Loucy (cell line): ENCODE measurements at regions not wholly inside any gene's neighbourhood (a gene's known extent, or its start where the extent isn't known, plus 50 kb on each side); places are given as distances from the start of the nearest gene placed in this dataset.

Experiments used
- H2AFZ ChIP-seq: fragments of 200-600 bp; sonication (generic); 2 replicates; pipeline ENCODE4 v1.6.0; 2016; ENCODE audit warnings: antibody characterized with exemption, mild to moderate bottlenecking, low read length, moderate library complexity
- H3F3A ChIP-seq: fragments of 200-600 bp; 2 replicates; pipeline ENCODE4 v1.6.0; 2016; ENCODE audit warnings: antibody characterized with exemption, low read depth, mild to moderate bottlenecking
- H3K27me3 ChIP-seq: fragments of 200-600 bp; sonication (generic); 2 replicates; pipeline ENCODE4 v1.6.1; 2014; ENCODE audit warnings: low read length, mild to moderate bottlenecking; ENCODE audit not compliant: insufficient read depth, poor library complexity, severe bottlenecking
- H3K36me3 ChIP-seq: fragments of 200-600 bp; sonication (generic); 2 replicates; pipeline ENCODE4 v1.6.1; 2016; ENCODE audit warnings: low read length; ENCODE audit not compliant: insufficient read depth
- H3K4me1 ChIP-seq: fragments of 200-600 bp; sonication (generic); 2 replicates; pipeline ENCODE4 v1.5.1; 2014; ENCODE audit warnings: low read length, mild to moderate bottlenecking; ENCODE audit not compliant: insufficient read depth, poor library complexity, severe bottlenecking
- H3K4me2 ChIP-seq: fragments of 200-600 bp; sonication (generic); 2 replicates; pipeline ENCODE4 v1.6.0; 2014; ENCODE audit warnings: antibody characterized with exemption, low read length, low read depth, mild to moderate bottlenecking; ENCODE audit not compliant: poor library complexity, severe bottlenecking
- H3K4me3 ChIP-seq: fragments of 200-600 bp; sonication (generic); 2 replicates; pipeline ENCODE4 v1.5.1; 2014; ENCODE audit warnings: low read length, mild to moderate bottlenecking, mixed read lengths; ENCODE audit not compliant: poor library complexity, severe bottlenecking
- H3K79me2 ChIP-seq: fragments of 200-600 bp; sonication (generic); 2 replicates; pipeline ENCODE4 v1.6.1; 2014; ENCODE audit warnings: low read length; ENCODE audit not compliant: insufficient read depth
- H3K9ac ChIP-seq: fragments of 200-600 bp; sonication (generic); 2 replicates; pipeline ENCODE4 v1.6.0; 2014; ENCODE audit warnings: mild to moderate bottlenecking, low read depth, low read length, moderate library complexity; ENCODE audit not compliant: poor library complexity, severe bottlenecking
- H3K9me2 ChIP-seq: fragments of 200-600 bp; sonication (generic); replicated peaks from 2 replicates; pipeline ENCODE4 v1.6.1; 2016; ENCODE audit warnings: low read depth, low read length, mixed read lengths
- H3K9me3 ChIP-seq: fragments of 200-600 bp; sonication (generic); 2 replicates; pipeline ENCODE4 v1.6.1; 2014; ENCODE audit warnings: mild to moderate bottlenecking, antibody characterized with exemption, low read length, low read depth; ENCODE audit not compliant: insufficient read depth
- H4K20me1 ChIP-seq: fragments of 200-600 bp; sonication (generic); 2 replicates; pipeline ENCODE4 v1.6.0; 2014; ENCODE audit warnings: antibody characterized with exemption, low read length, mild to moderate bottlenecking; ENCODE audit not compliant: insufficient read depth, poor library complexity, severe bottlenecking
- CTCF ChIP-seq: fragments of 200-600 bp; sonication (generic); conservative IDR thresholded peaks from 2 replicates; pipeline ENCODE4 v1.5.1; 2014; ENCODE audit warnings: mild to moderate bottlenecking, antibody characterized with exemption, low read length
- EZH2phosphoT487 ChIP-seq: fragments of 200-600 bp; IDR thresholded peaks from 2 replicates; pipeline ENCODE4 v1.6.1; 2018; ENCODE audit warnings: antibody characterized with exemption, mild to moderate bottlenecking, moderate library complexity, borderline replicate concordance

- no peak overlapping the region for H3K4me3 ChIP-seq
- H4K20me1 ChIP-seq, result no peaks in the 10 kb centered on the region
- H3K36me3 ChIP-seq, result no peaks in the 10 kb centered on the region
- no peak overlapping the region for H2AFZ ChIP-seq
- H3K79me2 ChIP-seq, result no peaks in the 10 kb centered on the region
- no peaks in the 10 kb centered on the region for H3F3A ChIP-seq
- no peaks in the 10 kb centered on the region for H3K4me1 ChIP-seq
- no peak overlapping the region for H3K9ac ChIP-seq
- no peaks in the 10 kb centered on the region for H3K27me3 ChIP-seq
- TF ChIP-seq EZH2phosphoT487 (no peak), CTCF (no peak)
- no peaks in the 10 kb centered on the region for H3K9me2 ChIP-seq
- H3K9me3 ChIP-seq, result no peaks in the 10 kb centered on the region
- H3K4me2 ChIP-seq, result no peak overlapping the region
Measured at GRCh38 chr7:7077945-7078344, 104.4 kb upstream of the C1GALT1 start.

GRCh38 chr7:7080802-7081201 lies 101.5 kb upstream of the C1GALT1 start:
- H3K4me2 ChIP-seq, result no peak overlapping the region
- TF ChIP-seq CTCF, result no peak
- no peak for TF ChIP-seq EZH2phosphoT487
- no peak overlapping the region for H3K9ac ChIP-seq
- H3K4me1 ChIP-seq, result no peaks in the 10 kb centered on the region
- H3K9me3 ChIP-seq, result no peaks in the 10 kb centered on the region
- no peaks in the 10 kb centered on the region for H3K36me3 ChIP-seq
- H3K27me3 ChIP-seq, result no peaks in the 10 kb centered on the region
- H3F3A ChIP-seq, result no peaks in the 10 kb centered on the region
- no peak overlapping the region for H2AFZ ChIP-seq
- no peaks in the 10 kb centered on the region for H4K20me1 ChIP-seq
- no peaks in the 10 kb centered on the region for H3K79me2 ChIP-seq
- no peaks in the 10 kb centered on the region for H3K9me2 ChIP-seq
- no peak overlapping the region for H3K4me3 ChIP-seq

- H3K9me3 ChIP-seq, result no peaks in the 10 kb centered on the region
- TF ChIP-seq CTCF (no peak), EZH2phosphoT487 (no peak)
- no peak overlapping the region for H3K9ac ChIP-seq
- H2AFZ ChIP-seq, result no peak overlapping the region
- no peak overlapping the region for H3K4me3 ChIP-seq
- H4K20me1 ChIP-seq, result no peaks in the 10 kb centered on the region
- H3K9me2 ChIP-seq, result no peaks in the 10 kb centered on the region
- no peaks in the 10 kb centered on the region for H3K4me1 ChIP-seq
- H3K79me2 ChIP-seq, result no peaks in the 10 kb centered on the region
- no peaks in the 10 kb centered on the region for H3F3A ChIP-seq
- H3K27me3 ChIP-seq, result no peaks in the 10 kb centered on the region
- H3K36me3 ChIP-seq, result no peaks in the 10 kb centered on the region
- no peak overlapping the region for H3K4me2 ChIP-seq
Measured at GRCh38 chr7:7090460-7090859, 91.9 kb upstream of the C1GALT1 start.
